Activated naive CD4-positive, alpha-beta T cell treated with anti-CD3 and anti-CD28 coated beads, Interleukin-2, amount 50 U/mL, for 24 hours (primary cell): ENCODE measurements at regions not wholly inside any gene's neighbourhood (a gene's known extent, or its start where the extent isn't known, plus 50 kb on each side); places are given as distances from the start of the nearest gene placed in this dataset.
"Not testable (repeated sequence)": the region's sequence is repeated elsewhere in the genome, so short reads cannot be mapped to it uniquely, and the experiment has no call there.

Experiments used
- H3K27ac Mint-ChIP-seq: one replicate; pipeline ENCODE4 v1.8.0; 2021; ENCODE audit warnings: mild to moderate bottlenecking, mixed read lengths
- H3K27me3 Mint-ChIP-seq: one replicate; pipeline ENCODE4 v1.8.0; 2021; ENCODE audit warnings: mixed read lengths
- H3K36me3 Mint-ChIP-seq: one replicate; pipeline ENCODE4 v1.8.0; 2021; ENCODE audit warnings: mixed read lengths
- H3K4me1 Mint-ChIP-seq: one replicate; pipeline ENCODE4 v1.8.0; 2021; ENCODE audit warnings: mixed read lengths
- H3K4me3 Mint-ChIP-seq: one replicate; pipeline ENCODE4 v1.8.0; 2021; ENCODE audit warnings: mild to moderate bottlenecking, mixed read lengths
- H3K9me3 Mint-ChIP-seq: one replicate; pipeline ENCODE4 v1.8.0; 2021; ENCODE audit warnings: mixed read lengths

GRCh38 chr18:67790527-67790926 is 274.0 kb upstream of the DSEL start:
- Mint-ChIP-seq H3K36me3 (no peaks in the 10 kb centered on the region), H3K9me3 (no peaks in the 10 kb centered on the region), H3K27me3 (no peaks in the 10 kb centered on the region), H3K4me1 (no peaks in the 10 kb centered on the region), H3K27ac (no peak overlapping the region), H3K4me3 (no peak overlapping the region)

GRCh38 chr18:67789165-67789545 is 272.6 kb upstream of the DSEL start:
- Mint-ChIP-seq H3K4me1 (no peaks in the 10 kb centered on the region), H3K27me3 (no peaks in the 10 kb centered on the region), H3K4me3 (no peak overlapping the region), H3K36me3 (no peaks in the 10 kb centered on the region), H3K9me3 (no peaks in the 10 kb centered on the region), H3K27ac (no peak overlapping the region)

- Mint-ChIP-seq H3K4me3 (no peak overlapping the region), H3K27ac (no peak overlapping the region), H3K4me1 (no peaks in the 10 kb centered on the region), H3K36me3 (no peaks in the 10 kb centered on the region), H3K9me3 (no peaks in the 10 kb centered on the region), H3K27me3 (no peaks in the 10 kb centered on the region)
Observed at GRCh38 chr18:67788310-67789164, 272.0 kb upstream of the DSEL start.

GRCh38 chr18:67783196-67783946 is 266.9 kb upstream of the DSEL start:
- no peaks in the 10 kb centered on the region for H3K36me3 Mint-ChIP-seq
- H3K27me3 Mint-ChIP-seq: no peaks in the 10 kb centered on the region
- no peaks in the 10 kb centered on the region for H3K4me1 Mint-ChIP-seq
- H3K27ac Mint-ChIP-seq: no peak overlapping the region
- no peak overlapping the region for H3K4me3 Mint-ChIP-seq
- H3K9me3 Mint-ChIP-seq: no peaks in the 10 kb centered on the region

GRCh38 chr18:67778016-67778415 is 261.5 kb upstream of the DSEL start:
- H3K36me3 Mint-ChIP-seq: no peaks in the 10 kb centered on the region
- H3K9me3 Mint-ChIP-seq: no peaks in the 10 kb centered on the region
- H3K27ac Mint-ChIP-seq: no peak overlapping the region
- H3K4me3 Mint-ChIP-seq: no peak overlapping the region
- no peaks in the 10 kb centered on the region for H3K27me3 Mint-ChIP-seq
- no peaks in the 10 kb centered on the region for H3K4me1 Mint-ChIP-seq

- Mint-ChIP-seq H3K4me3 (no peak overlapping the region), H3K27me3 (no peaks in the 10 kb centered on the region), H3K4me1 (no peaks in the 10 kb centered on the region), H3K36me3 (no peaks in the 10 kb centered on the region), H3K9me3 (no peaks in the 10 kb centered on the region), H3K27ac (no peak overlapping the region)
Observed at GRCh38 chr18:67776929-67777328, 260.4 kb upstream of the DSEL start.

- Mint-ChIP-seq H3K36me3 (no peaks in the 10 kb centered on the region), H3K4me1 (no peaks in the 10 kb centered on the region), H3K27me3 (no peaks in the 10 kb centered on the region), H3K4me3 (no peak overlapping the region), H3K27ac (no peak overlapping the region), H3K9me3 (no peaks in the 10 kb centered on the region)
Observed at GRCh38 chr18:67771271-67771670, 254.8 kb upstream of the DSEL start.

- no peaks in the 10 kb centered on the region for H3K9me3 Mint-ChIP-seq
- H3K4me3 Mint-ChIP-seq: no peak overlapping the region
- H3K36me3 Mint-ChIP-seq: no peaks in the 10 kb centered on the region
- H3K27me3 Mint-ChIP-seq: no peaks in the 10 kb centered on the region
- H3K27ac Mint-ChIP-seq: no peak overlapping the region
- H3K4me1 Mint-ChIP-seq: no peaks in the 10 kb centered on the region
Observed at GRCh38 chr18:67770520-67770919, 254.0 kb upstream of the DSEL start.

GRCh38 chr18:67766930-67767329 is 250.4 kb upstream of the DSEL start:
- Mint-ChIP-seq H3K9me3 (no peaks in the 10 kb centered on the region), H3K27ac (no peak overlapping the region), H3K27me3 (no peaks in the 10 kb centered on the region), H3K4me1 (no peaks in the 10 kb centered on the region), H3K4me3 (no peak overlapping the region), H3K36me3 (no peaks in the 10 kb centered on the region)

- H3K36me3 Mint-ChIP-seq, H3K4me3 Mint-ChIP-seq, H3K9me3 Mint-ChIP-seq, H3K27ac Mint-ChIP-seq, H3K4me1 Mint-ChIP-seq, H3K27me3 Mint-ChIP-seq: not testable (repeated sequence)
Observed at GRCh38 chr18:67752211-67752610, 235.7 kb upstream of the DSEL start.

GRCh38 chr18:67742954-67743353 is 226.4 kb upstream of the DSEL start:
- H3K27me3 Mint-ChIP-seq: no peaks in the 10 kb centered on the region
- H3K36me3 Mint-ChIP-seq: no peaks in the 10 kb centered on the region
- H3K9me3 Mint-ChIP-seq: peaks cover 13% of the 10 kb centered on the region
- no peak overlapping the region for H3K27ac Mint-ChIP-seq
- no peak overlapping the region for H3K4me3 Mint-ChIP-seq
- no peaks in the 10 kb centered on the region for H3K4me1 Mint-ChIP-seq

GRCh38 chr18:67742525-67742924 is 226.0 kb upstream of the DSEL start:
- H3K4me3 Mint-ChIP-seq: no peak overlapping the region
- H3K4me1 Mint-ChIP-seq: no peaks in the 10 kb centered on the region
- H3K27me3 Mint-ChIP-seq: no peaks in the 10 kb centered on the region
- H3K36me3 Mint-ChIP-seq: no peaks in the 10 kb centered on the region
- H3K9me3 Mint-ChIP-seq: peaks cover 13% of the 10 kb centered on the region
- H3K27ac Mint-ChIP-seq: no peak overlapping the region

- H3K27me3 Mint-ChIP-seq: no peaks in the 10 kb centered on the region
- H3K36me3 Mint-ChIP-seq: no peaks in the 10 kb centered on the region
- H3K9me3 Mint-ChIP-seq: no peaks in the 10 kb centered on the region
- H3K4me3 Mint-ChIP-seq: no peak overlapping the region
- H3K4me1 Mint-ChIP-seq: no peaks in the 10 kb centered on the region
- no peak overlapping the region for H3K27ac Mint-ChIP-seq
Observed at GRCh38 chr18:67735506-67735905, 219.0 kb upstream of the DSEL start.

- H3K4me1 Mint-ChIP-seq: no peaks in the 10 kb centered on the region
- no peaks in the 10 kb centered on the region for H3K27me3 Mint-ChIP-seq
- H3K4me3 Mint-ChIP-seq: no peak overlapping the region
- H3K9me3 Mint-ChIP-seq: no peaks in the 10 kb centered on the region
- no peaks in the 10 kb centered on the region for H3K36me3 Mint-ChIP-seq
- no peak overlapping the region for H3K27ac Mint-ChIP-seq
Observed at GRCh38 chr18:67733088-67733487, 216.6 kb upstream of the DSEL start.

- H3K4me3 Mint-ChIP-seq: no peak overlapping the region
- no peak overlapping the region for H3K27ac Mint-ChIP-seq
- no peaks in the 10 kb centered on the region for H3K36me3 Mint-ChIP-seq
- no peaks in the 10 kb centered on the region for H3K4me1 Mint-ChIP-seq
- no peaks in the 10 kb centered on the region for H3K27me3 Mint-ChIP-seq
- no peaks in the 10 kb centered on the region for H3K9me3 Mint-ChIP-seq
Observed at GRCh38 chr18:67731851-67732250, 215.3 kb upstream of the DSEL start.

- no peak overlapping the region for H3K4me3 Mint-ChIP-seq
- H3K9me3 Mint-ChIP-seq: no peaks in the 10 kb centered on the region
- H3K27ac Mint-ChIP-seq: no peak overlapping the region
- H3K4me1 Mint-ChIP-seq: no peaks in the 10 kb centered on the region
- no peaks in the 10 kb centered on the region for H3K27me3 Mint-ChIP-seq
- no peaks in the 10 kb centered on the region for H3K36me3 Mint-ChIP-seq
Observed at GRCh38 chr18:67730886-67731285, 214.4 kb upstream of the DSEL start.
